ENCODE measurements at regions not wholly inside any gene's neighbourhood (a gene's known extent, or its start where the extent isn't known, plus 50 kb on each side); places are given as distances from the start of the nearest gene placed in this dataset.

DNA sequence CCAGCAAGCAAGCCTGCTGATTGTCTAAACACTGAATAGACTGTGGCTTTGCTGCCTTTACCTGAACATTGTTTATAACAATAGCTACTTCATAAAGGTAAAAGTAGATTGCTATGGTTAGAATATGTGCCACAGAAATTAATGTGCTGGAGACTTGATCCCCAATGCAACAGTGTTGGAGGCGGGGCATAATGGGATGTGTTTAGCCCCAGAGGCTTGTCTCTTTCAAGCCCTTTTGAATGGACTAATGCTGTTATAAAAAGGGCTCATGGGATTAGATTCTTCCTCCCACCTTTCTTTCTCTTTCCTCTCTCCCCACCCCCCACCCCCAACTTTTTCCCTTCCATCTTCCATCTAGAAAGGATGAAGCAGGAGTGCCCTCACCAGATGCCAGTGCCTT lies 80.2 kb upstream of the PPP2R5A start:
- no peaks in the 10 kb centered on the region for H3K27me3 Mint-ChIP-seq
- ATAC-seq (no peak), DNase-seq (ENCODE audit: low spot score) (no peak)
- H3K27ac Mint-ChIP-seq, result no peak overlapping the region
- no peaks in the 10 kb centered on the region for H3K36me3 Mint-ChIP-seq
- H3K9me3 Mint-ChIP-seq, result no peaks in the 10 kb centered on the region
- H3K4me3 Mint-ChIP-seq, result no peak overlapping the region
- H3K4me1 Mint-ChIP-seq (ENCODE audit: low read depth in 2 of 2), result no peaks in the 10 kb centered on the region

DNA sequence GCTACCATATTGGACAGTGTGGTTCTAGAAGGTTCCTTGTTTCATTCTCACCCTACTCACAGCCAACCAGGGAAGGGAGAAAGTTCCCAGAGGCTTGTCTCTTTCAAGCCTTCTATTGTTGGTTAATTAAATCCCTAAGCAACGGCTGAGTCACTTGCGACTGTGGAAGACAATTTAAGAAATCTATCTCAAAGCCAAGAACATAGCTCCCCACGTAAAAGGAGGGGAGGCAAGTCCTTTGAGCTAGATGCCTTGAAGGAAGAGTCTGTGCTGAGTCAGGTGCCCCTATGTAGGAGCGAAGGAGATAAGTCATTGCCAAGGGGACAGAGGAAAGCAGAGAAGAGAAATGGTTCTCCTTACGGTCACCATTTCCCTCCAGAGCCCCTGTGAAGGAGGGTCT lies 79.4 kb upstream of the PPP2R5A start:
- no peaks in the 10 kb centered on the region for H3K27me3 Mint-ChIP-seq
- no peak overlapping the region for H3K4me3 Mint-ChIP-seq
- H3K9me3 Mint-ChIP-seq, result no peaks in the 10 kb centered on the region
- H3K4me1 Mint-ChIP-seq (ENCODE audit: low read depth in 2 of 2), result no peaks in the 10 kb centered on the region
- no peaks in the 10 kb centered on the region for H3K36me3 Mint-ChIP-seq
- no peak overlapping the region for H3K27ac Mint-ChIP-seq
- DNase-seq (ENCODE audit: low spot score) (no peak), ATAC-seq (no peak)

- Mint-ChIP-seq H3K36me3 (no peaks in the 10 kb centered on the region), H3K9me3 (no peaks in the 10 kb centered on the region), H3K4me1 (ENCODE audit: low read depth in 2 of 2) (no peaks in the 10 kb centered on the region), H3K4me3 (no peak overlapping the region), H3K27me3 (no peaks in the 10 kb centered on the region), H3K27ac (no peak overlapping the region)
- DNase-seq (ENCODE audit: low spot score), result no peak
- no peak for ATAC-seq
These were observed 78.1 kb upstream of the PPP2R5A start for GRCh38 chr1:212207118-212207517.

DNA sequence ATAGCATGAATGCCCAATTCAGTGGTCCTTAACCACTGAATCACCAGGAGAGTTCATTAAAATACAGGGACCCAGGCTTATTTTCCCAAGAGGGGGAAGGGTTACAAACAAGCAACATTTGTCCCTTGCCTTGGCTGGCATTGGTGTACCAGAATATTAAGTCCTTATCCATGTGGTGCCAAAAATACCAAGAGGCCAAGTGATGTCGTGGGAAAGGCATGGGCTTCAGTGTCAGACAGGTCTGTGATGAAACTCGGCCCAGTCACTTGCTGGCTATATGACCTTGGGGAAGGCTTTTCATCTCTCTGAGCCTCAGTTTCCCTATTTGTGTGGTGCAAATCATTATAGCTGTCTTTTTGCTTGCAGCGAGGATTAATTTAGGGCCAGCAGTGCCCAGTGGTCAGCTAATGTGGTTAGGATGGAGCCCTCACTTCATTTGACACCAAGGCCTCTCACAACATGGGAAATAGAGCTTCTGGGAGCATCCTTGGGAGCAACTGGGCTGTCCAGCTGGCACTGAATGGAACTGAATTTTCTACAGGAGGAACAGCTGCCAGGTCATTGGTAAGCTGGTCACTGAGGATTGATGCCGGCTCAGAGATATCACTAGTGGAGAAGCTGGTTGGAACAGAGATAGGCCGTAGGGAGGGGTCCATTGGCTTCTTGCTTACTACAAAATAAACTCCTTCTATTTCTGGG lies 77.2 kb upstream of the PPP2R5A start:
- Mint-ChIP-seq H3K4me3 (no peak overlapping the region), H3K4me1 (ENCODE audit: low read depth in 2 of 2) (no peaks in the 10 kb centered on the region), H3K9me3 (no peaks in the 10 kb centered on the region), H3K27ac (no peak overlapping the region), H3K36me3 (no peaks in the 10 kb centered on the region), H3K27me3 (no peaks in the 10 kb centered on the region)
- DNase-seq (ENCODE audit: low spot score) (no peak), ATAC-seq (no peak)

DNA sequence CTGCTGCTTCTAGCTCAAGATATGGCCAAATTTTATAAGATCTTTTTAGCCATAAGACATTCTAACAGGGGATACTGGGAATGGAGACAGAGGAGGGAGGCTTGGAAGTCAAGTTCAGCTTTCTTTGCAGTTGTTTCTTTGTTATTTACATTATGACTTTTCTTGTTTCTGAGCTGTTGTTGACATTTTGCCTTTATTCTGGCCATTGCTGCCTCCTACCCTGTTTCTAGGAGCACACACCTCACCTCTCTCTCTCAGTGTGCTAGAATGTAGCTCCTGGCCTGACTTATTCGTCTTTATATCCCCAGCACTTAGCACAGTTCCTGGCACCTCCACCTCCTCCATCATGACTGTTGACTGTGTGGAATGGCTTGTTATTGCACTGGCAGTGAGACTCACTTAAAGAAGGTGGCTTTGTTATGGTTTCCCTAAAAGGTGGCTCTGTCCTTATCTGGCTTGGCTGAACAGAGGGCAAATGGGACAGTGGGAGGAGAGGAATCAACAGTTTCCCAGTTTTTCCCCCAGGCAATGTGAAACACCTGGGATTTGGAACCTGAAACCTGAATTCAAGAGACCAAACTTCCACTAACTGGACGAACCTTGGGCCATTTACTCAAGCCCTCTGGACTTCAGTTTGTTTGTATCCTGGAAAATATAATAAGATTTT lies 76.1 kb upstream of the PPP2R5A start:
- no peak overlapping the region for H3K4me3 Mint-ChIP-seq
- ATAC-seq (no peak), DNase-seq (ENCODE audit: low spot score) (no peak)
- H3K9me3 Mint-ChIP-seq, result no peaks in the 10 kb centered on the region
- no peaks in the 10 kb centered on the region for H3K27me3 Mint-ChIP-seq
- no peaks in the 10 kb centered on the region for H3K36me3 Mint-ChIP-seq
- peaks cover 0 to under 1% of the 10 kb centered on the region in 2 donors for H3K4me1 Mint-ChIP-seq (ENCODE audit: low read depth in 2 of 2)
- no peak overlapping the region for H3K27ac Mint-ChIP-seq

DNA sequence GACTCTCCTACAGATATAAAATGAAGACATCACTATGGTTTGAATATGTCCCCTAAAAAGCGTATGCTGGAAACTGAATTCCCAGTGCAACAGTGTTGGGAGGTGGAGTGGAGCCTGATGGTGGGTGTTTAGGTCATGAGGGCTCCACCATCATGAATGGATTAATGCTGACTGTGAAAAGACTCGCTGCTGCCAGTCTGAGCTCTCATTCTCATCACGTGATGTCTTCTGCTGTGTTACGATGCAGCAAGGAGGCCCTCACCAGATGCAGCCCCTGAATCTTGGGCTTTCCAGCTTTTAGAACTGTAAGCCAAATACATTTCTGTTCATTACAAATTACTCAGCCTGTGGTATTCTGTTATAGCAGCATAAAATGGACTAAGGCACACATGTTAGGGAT lies 73.8 kb upstream of the PPP2R5A start:
- no peak overlapping the region for H3K4me3 Mint-ChIP-seq
- H3K27me3 Mint-ChIP-seq, result peaks cover 0 to 2% of the 10 kb centered on the region in 2 donors
- no peaks in the 10 kb centered on the region for H3K9me3 Mint-ChIP-seq
- no peak overlapping the region for H3K27ac Mint-ChIP-seq
- H3K36me3 Mint-ChIP-seq, result no peaks in the 10 kb centered on the region
- ATAC-seq, result no peak
- peaks cover 0 to 7% of the 10 kb centered on the region in 2 donors for H3K4me1 Mint-ChIP-seq (ENCODE audit: low read depth in 2 of 2)
- no peak for DNase-seq (ENCODE audit: low spot score)

DNA sequence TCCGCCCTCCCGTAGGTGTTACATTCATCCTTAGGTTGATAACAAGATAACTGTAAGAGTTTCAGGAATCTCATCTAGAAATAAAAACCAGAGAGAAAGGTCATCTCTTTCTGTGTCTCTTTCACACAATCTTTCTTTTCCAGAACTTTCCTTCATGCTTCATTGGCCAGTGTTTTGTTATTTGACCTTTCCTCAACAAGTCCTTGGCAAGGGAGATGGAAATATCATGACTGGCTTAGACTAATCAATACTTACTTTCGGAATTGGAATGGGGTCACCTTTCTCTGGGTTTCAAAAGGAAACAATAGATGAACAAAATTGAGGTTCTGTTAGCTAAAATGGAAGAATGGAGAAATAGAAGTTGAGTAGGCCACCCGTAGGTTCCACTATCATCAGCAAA lies 72.9 kb upstream of the PPP2R5A start:
- no peak for DNase-seq (ENCODE audit: low spot score)
- Mint-ChIP-seq H3K36me3 (no peaks in the 10 kb centered on the region), H3K27ac (no peak overlapping the region), H3K9me3 (no peaks in the 10 kb centered on the region), H3K4me3 (no peak overlapping the region), H3K27me3 (peaks cover 0 to 2% of the 10 kb centered on the region in 2 donors), H3K4me1 (ENCODE audit: low read depth in 2 of 2) (peaks cover 0 to 7% of the 10 kb centered on the region in 2 donors)
- no peak for ATAC-seq

DNA sequence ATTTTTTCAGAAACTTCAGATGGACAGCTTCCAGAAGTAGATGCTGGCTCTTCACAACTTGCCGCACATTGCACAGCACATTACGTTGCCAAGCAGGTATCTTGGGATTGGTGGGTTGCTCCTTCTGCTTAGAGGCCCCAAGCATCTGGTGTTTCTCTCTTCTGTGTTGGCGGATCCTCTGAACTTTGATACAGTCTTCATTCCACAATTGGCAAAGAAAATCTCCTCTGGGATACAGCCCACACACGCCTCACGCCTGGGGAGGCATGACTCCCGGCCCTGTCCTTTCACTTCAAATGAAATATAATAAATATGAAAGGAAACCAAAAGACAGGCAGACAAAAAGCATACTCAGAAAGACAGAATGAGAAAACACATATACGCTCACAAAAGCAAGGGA lies 72.3 kb upstream of the PPP2R5A start:
- ATAC-seq (no peak), DNase-seq (ENCODE audit: low spot score) (no peak)
- H3K9me3 Mint-ChIP-seq, result no peaks in the 10 kb centered on the region
- no peak overlapping the region for H3K4me3 Mint-ChIP-seq
- H3K4me1 Mint-ChIP-seq (ENCODE audit: low read depth in 2 of 2), result peaks cover 0 to 7% of the 10 kb centered on the region in 2 donors
- H3K27ac Mint-ChIP-seq, result no peak overlapping the region
- peaks cover 0 to 2% of the 10 kb centered on the region in 2 donors for H3K27me3 Mint-ChIP-seq
- H3K36me3 Mint-ChIP-seq, result no peaks in the 10 kb centered on the region

GRCh38 chr1:212213784-212214183 lies 71.4 kb upstream of the PPP2R5A start:
- peaks cover 3 to 13% of the 10 kb centered on the region in 2 donors for H3K4me1 Mint-ChIP-seq (ENCODE audit: low read depth in 2 of 2)
- no peak overlapping the region for H3K4me3 Mint-ChIP-seq
- H3K27me3 Mint-ChIP-seq, result peaks cover 0 to 2% of the 10 kb centered on the region in 2 donors
- H3K9me3 Mint-ChIP-seq, result no peaks in the 10 kb centered on the region
- no peak for DNase-seq (ENCODE audit: low spot score)
- no peak overlapping the region for H3K27ac Mint-ChIP-seq
- no peak for ATAC-seq
- no peaks in the 10 kb centered on the region for H3K36me3 Mint-ChIP-seq

DNA sequence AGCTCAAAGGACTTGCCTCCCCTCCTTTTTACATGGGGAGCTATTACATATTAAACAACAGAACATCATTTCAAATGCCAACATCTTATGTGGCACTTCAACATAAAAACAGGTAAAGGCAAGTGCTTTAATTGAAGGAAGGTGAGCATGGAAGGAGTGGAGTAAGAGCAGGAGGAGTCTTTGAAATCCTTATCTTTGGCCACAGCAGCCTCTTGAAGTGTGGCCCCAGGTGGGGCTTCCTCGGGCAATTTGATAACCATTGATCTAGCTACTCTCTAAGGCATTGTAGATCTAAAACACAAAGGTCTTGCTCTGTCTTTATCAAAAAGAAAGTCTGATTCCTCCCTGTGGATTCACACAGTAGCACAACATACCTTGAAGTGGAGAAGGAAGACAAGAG lies 70.9 kb upstream of the PPP2R5A start:
- ATAC-seq, result no peak
- Mint-ChIP-seq H3K27me3 (peaks cover 0 to 2% of the 10 kb centered on the region in 2 donors), H3K27ac (peak overlapping the region in 1 of 2 donors; percentile 10), H3K36me3 (no peaks in the 10 kb centered on the region), H3K4me1 (ENCODE audit: low read depth in 2 of 2) (peaks cover 3 to 16% of the 10 kb centered on the region in 2 donors), H3K4me3 (no peak overlapping the region), H3K9me3 (no peaks in the 10 kb centered on the region)
- DNase-seq (ENCODE audit: low spot score), result no peak

DNA sequence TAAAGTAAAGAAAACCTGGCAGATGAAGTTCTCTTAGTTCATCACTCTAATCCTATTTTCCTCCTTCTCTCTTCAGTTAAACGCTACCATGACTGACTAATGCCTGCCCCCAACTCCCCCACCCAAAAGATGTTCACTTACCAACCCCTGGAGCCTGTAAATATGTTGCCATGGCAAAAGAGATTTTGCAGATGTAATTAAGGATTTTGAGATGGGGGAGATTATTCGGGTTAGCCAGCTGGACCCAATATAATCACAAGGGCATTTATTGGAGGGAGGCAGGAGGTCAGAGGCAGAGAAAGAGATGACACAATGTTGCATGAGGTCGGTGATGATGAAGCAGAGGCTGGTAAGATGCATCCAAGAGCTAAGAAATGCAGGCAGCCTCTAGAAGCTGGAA lies 69.3 kb upstream of the PPP2R5A start:
- Mint-ChIP-seq H3K27me3 (peaks cover 0 to 2% of the 10 kb centered on the region in 2 donors), H3K27ac (no peak overlapping the region), H3K9me3 (no peaks in the 10 kb centered on the region), H3K4me3 (no peak overlapping the region), H3K36me3 (no peaks in the 10 kb centered on the region), H3K4me1 (ENCODE audit: low read depth in 2 of 2) (peaks cover 3 to 17% of the 10 kb centered on the region in 2 donors)
- ATAC-seq (no peak), DNase-seq (ENCODE audit: low spot score) (no peak)

DNA sequence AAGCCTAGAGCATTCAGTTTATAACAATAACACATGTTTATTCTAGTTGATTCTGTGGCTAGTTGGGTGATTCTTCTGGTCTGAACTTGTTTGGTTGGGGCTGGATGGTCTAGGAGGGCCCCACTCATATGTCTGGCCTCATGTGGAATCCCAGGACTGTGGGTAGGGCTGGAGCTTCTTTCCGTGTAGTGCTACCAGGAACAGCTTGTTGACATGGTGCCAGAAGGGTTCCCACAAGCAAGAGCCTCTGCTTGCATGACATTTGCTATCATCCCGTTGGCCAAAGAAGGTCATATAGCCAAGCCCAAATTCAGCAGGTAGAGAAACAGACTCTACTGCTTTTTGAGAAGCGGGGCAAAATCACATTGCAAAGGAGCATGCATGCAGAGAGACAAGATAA lies 67.6 kb upstream of the PPP2R5A start:
- no peak overlapping the region for H3K4me3 Mint-ChIP-seq
- no peaks in the 10 kb centered on the region for H3K9me3 Mint-ChIP-seq
- H3K36me3 Mint-ChIP-seq, result no peaks in the 10 kb centered on the region
- ATAC-seq, result no peak
- peaks cover 0 to 2% of the 10 kb centered on the region in 2 donors for H3K27me3 Mint-ChIP-seq
- DNase-seq (ENCODE audit: low spot score), result no peak
- no peak overlapping the region for H3K27ac Mint-ChIP-seq
- H3K4me1 Mint-ChIP-seq (ENCODE audit: low read depth in 2 of 2), result peaks cover 3 to 17% of the 10 kb centered on the region in 2 donors

DNA sequence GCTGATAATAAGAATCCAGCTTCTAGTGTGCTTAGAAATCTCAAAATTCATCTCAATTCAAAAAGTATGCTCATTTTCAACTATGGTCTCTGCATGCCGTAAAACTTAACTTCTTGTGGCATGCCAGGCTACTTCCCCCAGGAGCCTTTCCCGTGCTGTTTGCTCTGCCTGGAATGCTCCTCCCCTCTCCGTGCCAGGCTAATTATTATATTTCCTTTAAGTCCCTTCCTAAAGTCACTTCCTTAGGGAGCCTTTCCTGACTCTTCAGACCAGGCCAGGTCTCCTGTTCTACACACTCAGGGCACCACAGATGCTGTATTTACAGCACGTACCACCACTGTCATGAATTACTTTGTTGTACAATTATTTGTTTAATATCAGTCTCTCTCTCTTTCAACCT lies 67.1 kb upstream of the PPP2R5A start:
- Mint-ChIP-seq H3K4me1 (ENCODE audit: low read depth in 2 of 2) (peaks cover 3 to 17% of the 10 kb centered on the region in 2 donors), H3K27ac (no peak overlapping the region), H3K9me3 (no peaks in the 10 kb centered on the region), H3K36me3 (no peaks in the 10 kb centered on the region), H3K4me3 (no peak overlapping the region), H3K27me3 (peaks cover 0 to 2% of the 10 kb centered on the region in 2 donors)
- ATAC-seq (no peak), DNase-seq (ENCODE audit: low spot score) (no peak)

GRCh38 chr1:212218911-212219310 lies 66.3 kb upstream of the PPP2R5A start:
- Mint-ChIP-seq H3K4me3 (no peak overlapping the region), H3K27ac (no peak overlapping the region), H3K27me3 (peaks cover 0 to 2% of the 10 kb centered on the region in 2 donors), H3K36me3 (no peaks in the 10 kb centered on the region), H3K4me1 (ENCODE audit: low read depth in 2 of 2) (peaks cover 4 to 20% of the 10 kb centered on the region in 2 donors), H3K9me3 (no peaks in the 10 kb centered on the region)
- DNase-seq (ENCODE audit: low spot score), result no peak
- peak in 1 of 2 donors; percentile 68 for ATAC-seq
